GM21717 (cell line): ENCODE measurements at regions not wholly inside any gene's neighbourhood (a gene's known extent, or its start where the extent isn't known, plus 50 kb on each side); places are given as distances from the start of the nearest gene placed in this dataset.
"Not testable (repeated sequence)": the region's sequence is repeated elsewhere in the genome, so short reads cannot be mapped to it uniquely, and the experiment has no call there.

Source experiments
- ATAC-seq: cut with Tn5 transposase; IDR thresholded peaks from one replicate; pipeline ENCODE4 v1.9.1; 2021; ENCODE audit warnings: mild to moderate bottlenecking, moderate library complexity; ENCODE audit not compliant: unreplicated experiment

DNA sequence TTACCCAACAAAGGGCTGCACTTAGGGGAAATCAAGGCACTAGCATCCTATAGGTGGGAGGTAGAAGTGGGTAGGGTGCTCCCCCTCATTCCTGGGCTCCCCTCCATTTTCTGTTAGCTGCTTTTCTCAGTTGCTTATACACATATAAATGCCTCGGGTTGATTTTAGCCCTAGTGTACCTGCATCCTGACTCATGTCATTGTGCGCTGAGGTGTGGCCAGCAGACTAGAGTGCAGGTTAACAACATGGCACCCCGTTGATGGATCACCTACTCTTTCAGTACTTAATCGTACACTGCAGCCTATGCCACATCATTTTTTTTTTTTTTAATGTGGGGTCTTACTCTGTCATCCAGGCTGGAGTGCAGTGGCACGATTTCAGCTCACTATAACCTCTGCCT is 144.0 kb upstream of the ITGB1 start:
- no peak for ATAC-seq

GRCh38 chr10:33101392-33101787 is 143.4 kb upstream of the ITGB1 start:
- no peak for ATAC-seq

GRCh38 chr10:33100781-33101391 is 142.9 kb upstream of the ITGB1 start:
- no peak for ATAC-seq

- ATAC-seq, result no peak
Observed at GRCh38 chr10:33099748-33100147, 141.7 kb upstream of the ITGB1 start.

DNA sequence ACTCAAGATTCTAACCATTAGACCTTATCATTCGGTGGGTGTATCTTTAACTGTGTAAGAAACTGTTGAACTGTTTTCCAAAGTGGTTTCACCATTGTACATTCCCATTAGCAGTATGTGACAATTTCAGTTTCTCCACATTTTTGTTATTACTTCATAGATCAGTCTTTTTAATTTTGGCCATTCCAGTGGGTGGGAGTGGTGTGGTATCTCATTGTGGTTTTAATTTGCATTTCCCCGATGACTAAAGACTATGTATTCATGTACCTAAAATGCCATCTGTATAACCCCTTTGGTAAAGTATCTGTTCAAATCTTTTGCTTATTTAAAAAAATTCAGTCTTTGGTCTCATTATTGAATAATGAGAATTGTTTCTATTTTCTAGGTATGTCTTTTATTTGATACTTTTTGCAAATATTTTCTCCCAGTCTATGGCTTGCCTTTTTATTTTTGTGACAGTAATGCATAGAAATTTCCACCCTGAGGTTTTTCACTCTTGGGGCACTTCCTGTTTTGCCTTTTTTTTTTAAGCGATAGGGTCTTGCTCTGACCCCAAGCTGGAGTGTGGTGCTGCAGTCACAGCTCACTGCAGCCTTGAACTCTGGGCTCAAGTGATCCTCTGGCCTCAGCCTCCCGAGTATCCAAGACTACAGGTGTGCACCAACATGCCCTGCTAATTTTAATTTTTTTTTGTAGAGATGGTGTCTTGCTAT is 141.1 kb upstream of the ITGB1 start:
- no peak for ATAC-seq

DNA sequence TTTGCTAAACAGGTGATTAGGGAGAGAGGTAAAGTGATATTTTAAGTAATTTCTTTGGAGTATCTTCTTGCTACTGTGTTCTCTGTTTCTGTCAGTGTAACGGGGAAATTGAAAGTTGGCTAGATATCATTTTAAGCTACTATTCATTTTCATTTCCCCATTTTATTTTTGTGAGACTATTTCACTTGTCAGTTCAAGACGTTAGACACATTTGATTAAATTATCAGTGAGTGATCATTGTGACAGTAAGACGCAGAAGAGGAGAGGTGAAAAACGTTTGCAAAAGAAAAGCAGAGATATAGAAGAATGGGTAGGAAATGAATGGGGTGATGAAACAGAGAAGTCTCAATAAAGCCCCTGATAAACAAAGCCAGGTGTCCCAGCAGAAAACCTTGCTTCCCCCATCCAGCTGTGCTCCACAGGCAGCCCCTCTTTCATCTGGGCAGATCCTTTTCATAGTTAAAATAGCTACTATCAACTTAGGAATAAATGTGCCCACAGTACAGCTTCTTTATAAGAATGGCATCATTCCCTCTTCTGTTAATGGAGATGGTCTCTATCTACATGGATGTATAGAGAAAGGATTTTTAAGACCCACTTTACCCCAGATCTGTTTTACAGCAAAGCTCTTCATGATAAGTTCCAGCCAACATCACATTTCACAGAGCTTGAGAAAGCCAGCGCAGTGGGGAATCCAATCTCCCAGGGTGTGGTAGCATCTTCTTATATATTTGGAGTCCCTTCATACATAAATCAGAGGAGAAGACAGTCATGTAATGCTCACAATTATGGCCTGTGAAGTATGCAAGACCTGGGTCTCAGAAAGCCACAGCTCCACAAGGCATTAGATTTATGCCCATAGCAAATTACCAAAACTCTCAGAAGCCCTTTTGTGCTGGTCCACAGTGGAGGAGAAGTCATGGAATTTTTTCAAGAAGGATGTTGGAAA is 138.1 kb upstream of the ITGB1 start:
- ATAC-seq, result peak; percentile 61

- ATAC-seq, result no peak
Observed at GRCh38 chr10:33094263-33095051, 136.4 kb upstream of the ITGB1 start.

GRCh38 chr10:33093362-33093761 is 135.3 kb upstream of the ITGB1 start:
- ATAC-seq, result peak; percentile 45

DNA sequence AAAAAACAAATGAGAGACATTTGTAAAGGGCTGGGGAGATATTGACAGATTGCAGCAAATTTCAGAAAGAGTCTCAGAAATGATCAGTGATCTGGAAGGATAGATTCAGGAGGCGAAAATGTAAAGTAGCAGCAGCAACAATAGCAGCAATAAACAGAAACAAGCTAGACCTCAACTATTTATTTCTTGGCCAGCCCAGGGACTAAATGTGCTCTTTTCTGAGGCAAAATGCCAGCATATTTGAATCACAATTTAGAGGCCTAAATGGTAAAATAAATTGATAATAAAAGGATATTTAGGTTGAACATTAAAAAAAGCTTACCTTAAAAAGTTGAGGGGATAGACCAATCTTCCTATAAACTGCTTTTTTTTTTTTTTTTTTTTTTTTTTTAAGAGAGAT is 134.6 kb upstream of the ITGB1 start:
- ATAC-seq, result no peak

DNA sequence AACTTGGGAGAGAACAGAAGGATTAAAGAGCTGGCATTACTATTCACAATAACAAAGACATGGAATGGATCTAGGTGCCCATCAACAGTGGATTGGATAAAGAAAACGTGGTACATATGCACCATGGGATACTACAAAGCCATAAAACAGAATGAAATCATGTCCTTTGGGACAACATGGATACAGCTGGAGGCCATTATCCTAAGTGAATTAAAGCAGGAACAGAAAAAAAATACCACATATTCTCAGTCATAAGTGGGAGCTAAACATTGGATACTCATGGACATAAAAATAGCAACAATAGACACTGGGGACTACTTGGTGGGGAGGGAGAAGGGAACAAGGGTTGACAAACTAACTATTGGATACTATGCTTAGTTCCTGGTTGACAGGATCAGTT is 133.2 kb upstream of the ITGB1 start:
- no peak for ATAC-seq

GRCh38 chr10:33088990-33089389 is 131.0 kb upstream of the ITGB1 start:
- no peak for ATAC-seq

- no peak for ATAC-seq
Observed at GRCh38 chr10:33087922-33088321, 129.9 kb upstream of the ITGB1 start.

DNA sequence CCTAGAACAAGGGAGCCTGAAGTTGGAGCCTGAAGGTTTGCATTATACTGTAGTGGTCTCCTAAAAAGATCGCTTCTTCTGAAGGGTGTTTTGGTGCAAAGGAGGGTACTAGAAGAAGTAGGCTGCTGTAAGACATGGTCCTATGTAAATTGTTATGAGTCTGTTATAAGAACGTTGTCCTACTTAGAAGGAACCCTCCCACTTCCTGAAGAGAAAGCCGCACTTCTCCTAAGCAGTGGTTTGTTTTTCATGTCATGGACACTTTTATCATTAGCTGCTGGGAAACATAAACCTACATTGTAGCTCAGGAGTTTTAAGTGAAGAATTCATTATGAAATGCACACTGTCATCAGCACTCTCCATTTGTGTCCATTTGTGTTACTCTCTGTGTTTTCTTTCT is 129.1 kb upstream of the ITGB1 start:
- no peak for ATAC-seq

DNA sequence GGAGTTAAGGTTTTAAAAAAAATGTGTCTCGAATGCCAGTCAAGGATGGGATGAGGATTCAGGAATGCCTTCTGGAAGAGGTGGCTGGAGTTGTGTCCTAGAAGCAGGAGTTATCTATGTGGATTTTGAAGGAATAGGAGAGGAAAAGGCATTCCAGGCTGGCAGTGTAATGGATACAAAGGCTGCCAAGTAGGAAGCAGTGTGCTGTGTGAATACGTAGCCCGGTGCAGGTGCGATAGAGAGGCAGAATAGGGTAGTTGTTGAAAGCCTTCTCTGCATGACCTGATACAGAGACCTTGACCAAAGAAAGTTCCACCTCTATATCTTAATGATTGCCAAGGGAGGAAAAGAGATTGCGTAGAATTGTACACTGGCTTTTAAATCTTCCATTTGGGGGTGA is 128.1 kb upstream of the ITGB1 start:
- no peak for ATAC-seq

DNA sequence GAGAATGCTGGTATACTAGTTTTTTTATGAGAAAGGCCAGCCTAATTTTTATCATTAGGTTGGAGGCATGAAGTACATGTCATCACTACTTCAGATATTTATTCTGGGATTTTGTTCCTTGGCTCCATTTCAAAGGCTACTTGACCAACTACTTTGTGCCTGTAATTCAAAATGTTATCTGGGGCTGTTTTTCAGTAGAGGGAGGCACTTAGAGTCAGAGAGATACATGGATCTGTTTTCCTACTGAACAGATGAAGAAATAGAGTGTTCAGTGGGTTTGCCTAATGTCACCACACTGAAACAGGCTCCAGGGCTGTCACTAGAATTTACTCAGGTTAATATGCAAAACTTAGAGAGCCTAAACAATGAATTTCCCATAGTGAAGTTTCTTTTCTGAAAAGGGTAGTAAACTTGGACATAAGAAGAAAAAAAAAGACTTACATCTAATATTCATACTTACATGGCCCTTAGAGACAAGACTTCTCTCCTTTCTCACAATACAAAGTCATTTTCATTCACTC is 127.3 kb upstream of the ITGB1 start:
- no peak for ATAC-seq

GRCh38 chr10:33084453-33084852 is 126.4 kb upstream of the ITGB1 start:
- ATAC-seq, result no peak

- ATAC-seq, result no peak
Observed at GRCh38 chr10:33082373-33082895, 124.4 kb upstream of the ITGB1 start.

DNA sequence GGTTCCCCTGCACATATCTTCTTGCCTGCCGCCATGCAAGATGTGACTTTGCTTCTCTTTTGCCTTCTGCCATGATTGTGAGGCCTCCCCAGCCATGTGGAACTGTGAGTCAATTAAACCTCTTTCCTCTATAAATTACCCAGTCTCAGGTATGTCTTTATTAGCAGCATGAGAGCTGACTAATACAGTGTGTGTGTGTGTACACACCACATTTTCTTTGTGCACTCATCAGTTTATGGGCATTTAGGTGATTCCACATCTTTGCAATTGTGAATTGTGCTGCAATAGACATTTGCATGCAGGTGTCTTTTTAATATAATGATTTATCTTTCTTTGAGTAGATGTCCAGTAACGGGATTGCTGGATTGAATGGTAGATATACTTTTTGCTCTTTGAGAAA is 122.4 kb upstream of the ITGB1 start:
- ATAC-seq, result not testable (repeated sequence)

DNA sequence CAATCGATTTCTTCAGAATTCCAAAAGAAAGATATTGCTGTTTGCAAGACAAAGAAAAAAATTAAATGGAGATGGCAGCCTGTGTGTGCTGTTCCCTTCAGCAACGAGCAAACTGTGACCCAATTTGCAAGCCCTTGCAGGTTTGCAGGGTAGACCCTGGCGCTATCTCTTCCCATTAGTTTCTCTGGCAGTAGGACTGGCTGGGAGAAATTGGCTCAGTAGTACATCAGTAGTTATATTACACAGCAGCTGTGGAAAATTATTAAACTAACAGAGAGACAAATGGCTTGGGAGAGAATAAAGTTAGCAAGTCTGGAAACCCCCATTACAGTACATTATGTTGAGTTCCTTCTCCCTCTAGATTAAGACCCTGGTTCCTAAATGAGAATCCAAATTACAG is 116.4 kb upstream of the ITGB1 start:
- ATAC-seq, result no peak

DNA sequence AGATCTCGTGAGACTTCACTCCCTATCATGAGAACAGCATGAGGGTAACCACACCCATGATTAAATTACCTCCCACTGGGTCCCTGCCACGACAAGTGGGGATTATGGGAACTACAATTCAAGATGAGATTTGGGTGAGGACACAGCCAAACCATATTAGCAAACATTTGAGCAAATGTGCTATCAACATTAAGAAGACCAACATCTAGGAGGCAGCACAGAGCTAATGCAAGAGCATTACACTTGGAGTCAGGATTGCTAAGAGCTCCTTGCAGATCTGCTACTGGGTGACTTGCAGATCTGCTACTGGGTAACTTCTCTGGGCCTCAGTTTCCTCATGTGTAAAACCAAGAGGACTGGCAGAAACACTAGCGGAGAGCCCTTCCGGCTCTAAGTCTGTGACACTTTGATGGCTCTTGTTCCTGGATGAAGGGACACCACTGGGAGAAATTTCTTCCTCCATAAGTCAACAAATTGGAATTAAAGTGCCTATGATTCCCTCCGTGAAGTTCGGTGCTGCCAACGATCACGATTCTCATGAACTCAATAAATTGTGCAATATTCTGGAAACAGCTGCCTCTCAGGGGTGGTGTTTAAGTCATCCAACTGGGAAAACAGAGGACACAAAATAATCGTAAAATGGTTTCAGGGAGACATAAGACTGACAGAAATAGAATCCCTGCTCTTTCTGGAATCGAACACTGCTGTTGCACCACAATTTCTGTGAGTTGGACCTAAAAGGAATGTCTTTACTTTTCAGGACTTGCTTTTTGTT is 115.8 kb upstream of the ITGB1 start:
- no peak for ATAC-seq
